ENCODE measurements at regions not wholly inside any gene's neighbourhood (a gene's known extent, or its start where the extent isn't known, plus 50 kb on each side); places are given as distances from the start of the nearest gene placed in this dataset.

- Histone ChIP-seq H3K4me3 (ENCODE audit: low read length) (no peak overlapping the region), H3K27me3 (ENCODE audit: control insufficient read depth in 1 of 2, insufficient read depth in 2 of 2, low read length in 2 of 2) (no peaks in the 10 kb centered on the region), H3K27ac (ENCODE audit: low read depth in 1 of 2, low read length in 2 of 2) (no peak overlapping the region), H3K4me1 (ENCODE audit: insufficient read depth, low read length) (peaks cover 3% of the 10 kb centered on the region), H3K36me3 (ENCODE audit: insufficient read depth, low read length) (no peaks in the 10 kb centered on the region), H3K9me3 (ENCODE audit: control insufficient read depth in 1 of 2, insufficient read depth in 1 of 2, low read length in 2 of 2) (peaks cover 0 to 12% of the 10 kb centered on the region in 2 experiments)
- ATAC-seq (ENCODE audit: poor library complexity) (no peak), DNase-seq (no peak)
- no peak for TF ChIP-seq CTCF (IDR thresholded peaks at IDR 0.05)
- ChIA-PET CTCF (no interaction called here), POLR2A (no interaction called here)
- no peaks in the 10 kb centered on the region for H3K27me3 Mint-ChIP-seq
- no peak overlapping the region for H3K4me3 Mint-ChIP-seq
- peaks cover 2% of the 10 kb centered on the region for H3K9me3 Mint-ChIP-seq
- intact Hi-C loops (cut with DNase I, micrococcal nuclease): no loop called here
- no peak overlapping the region for H3K27ac Mint-ChIP-seq
- H3K4me1 Mint-ChIP-seq (ENCODE audit: low read depth): no peaks in the 10 kb centered on the region
- H3K36me3 Mint-ChIP-seq (ENCODE audit: low read depth): no peaks in the 10 kb centered on the region
Observed at GRCh38 chr2:4679391-4679790, 976.0 kb downstream of the DCDC2C start.

GRCh38 chr2:4684921-4685320, 981.5 kb downstream of the DCDC2C start:
- no peaks in the 10 kb centered on the region for H3K4me1 Mint-ChIP-seq (ENCODE audit: low read depth)
- Histone ChIP-seq H3K27ac (ENCODE audit: low read depth in 1 of 2, low read length in 2 of 2) (no peak overlapping the region), H3K4me3 (ENCODE audit: low read length) (no peak overlapping the region), H3K27me3 (ENCODE audit: control insufficient read depth in 1 of 2, insufficient read depth in 2 of 2, low read length in 2 of 2) (no peaks in the 10 kb centered on the region), H3K4me1 (ENCODE audit: insufficient read depth, low read length) (no peaks in the 10 kb centered on the region), H3K9me3 (ENCODE audit: control insufficient read depth in 1 of 2, insufficient read depth in 1 of 2, low read length in 2 of 2) (peaks cover 0 to 3% of the 10 kb centered on the region in 2 experiments), H3K36me3 (ENCODE audit: insufficient read depth, low read length) (no peaks in the 10 kb centered on the region)
- intact Hi-C loops (cut with DNase I, micrococcal nuclease): no loop called here
- H3K4me3 Mint-ChIP-seq: no peak overlapping the region
- CTCF ChIA-PET: no interaction called here
- no peak overlapping the region for H3K27ac Mint-ChIP-seq
- DNase-seq (no peak), ATAC-seq (ENCODE audit: poor library complexity) (no peak)
- no peaks in the 10 kb centered on the region for H3K27me3 Mint-ChIP-seq
- TF ChIP-seq CTCF (IDR thresholded peaks at IDR 0.05): no peak
- no peaks in the 10 kb centered on the region for H3K9me3 Mint-ChIP-seq
- POLR2A ChIA-PET: no interaction called here
- no peaks in the 10 kb centered on the region for H3K36me3 Mint-ChIP-seq (ENCODE audit: low read depth)

GRCh38 chr2:4690913-4691312, 987.5 kb downstream of the DCDC2C start:
- Mint-ChIP-seq H3K27ac (no peak overlapping the region), H3K36me3 (ENCODE audit: low read depth) (no peaks in the 10 kb centered on the region), H3K9me3 (peaks cover 5% of the 10 kb centered on the region), H3K4me3 (no peak overlapping the region), H3K27me3 (no peaks in the 10 kb centered on the region), H3K4me1 (ENCODE audit: low read depth) (no peaks in the 10 kb centered on the region)
- no peak overlapping the region for H3K27ac ChIP-seq (ENCODE audit: low read depth in 1 of 2, low read length in 2 of 2)
- DNase-seq (no peak), ATAC-seq (ENCODE audit: poor library complexity) (no peak)
- no peaks in the 10 kb centered on the region for H3K27me3 ChIP-seq (ENCODE audit: control insufficient read depth in 1 of 2, insufficient read depth in 2 of 2, low read length in 2 of 2)
- H3K36me3 ChIP-seq (ENCODE audit: insufficient read depth, low read length): no peaks in the 10 kb centered on the region
- intact Hi-C loops (cut with DNase I, micrococcal nuclease): no loop called here
- POLR2A ChIA-PET: no interaction called here
- TF ChIP-seq CTCF (IDR thresholded peaks at IDR 0.05): no peak
- peaks cover 0 to 7% of the 10 kb centered on the region in 2 experiments for H3K9me3 ChIP-seq (ENCODE audit: control insufficient read depth in 1 of 2, insufficient read depth in 1 of 2, low read length in 2 of 2)
- CTCF ChIA-PET: no interaction called here
- H3K4me1 ChIP-seq (ENCODE audit: insufficient read depth, low read length): no peaks in the 10 kb centered on the region
- no peak overlapping the region for H3K4me3 ChIP-seq (ENCODE audit: low read length)

All from CD4-positive, alpha-beta T cell (primary cell).